CD14-positive monocyte (primary cell): ENCODE measurements at regions not wholly inside any gene's neighbourhood (a gene's known extent, or its start where the extent isn't known, plus 50 kb on each side); places are given as distances from the start of the nearest gene placed in this dataset.

ENCODE experiments used
- DNase-seq, 3 donors: peaks; one replicate each; pipeline ENCODE4 v3.0.0-alpha.2; 2011 to 2022
- H2AFZ ChIP-seq: 2 replicates; pipeline ENCODE4 v1.6.0; 2012; ENCODE audit warnings: mild to moderate bottlenecking, low read depth, low read length, inconsistent platforms; ENCODE audit not compliant: insufficient read depth, poor library complexity, severe bottlenecking
- H3K27ac ChIP-seq, 2 donors: 1 replicate in 1 of 2; 2 replicates in 1 of 2; pipeline ENCODE4 v1.5.1; 2012 to 2013; ENCODE audit warnings: low read length in 2 of 2, control low read depth in 1 of 2, inconsistent platforms in 1 of 2, low read depth in 1 of 2, mild to moderate bottlenecking in 1 of 2
- H3K27me3 ChIP-seq, 2 donors: one replicate each; pipeline versions ENCODE4 v1.6.0 to v1.6.1; 2011 to 2013; ENCODE audit warnings: low read length in 2 of 2; ENCODE audit not compliant: control insufficient read depth in 2 of 2, insufficient read depth in 2 of 2
- H3K36me3 ChIP-seq, 2 donors: replicated peaks in 1 of 2; 1 replicate in 1 of 2; 2 replicates in 1 of 2; pipeline versions ENCODE4 v1.5.1 to v1.6.1; 2012 to 2013; ENCODE audit warnings: low read length in 2 of 2, control low read depth in 1 of 2, inconsistent platforms in 1 of 2, mild to moderate bottlenecking in 1 of 2; ENCODE audit not compliant: insufficient read depth in 2 of 2, control insufficient read depth in 1 of 2
- H3K4me1 ChIP-seq, 2 donors: 1 replicate in 1 of 2; 2 replicates in 1 of 2; pipeline versions ENCODE4 v1.5.1 to v1.6.1; 2012 to 2013; ENCODE audit warnings: low read length in 2 of 2, control low read depth in 1 of 2, inconsistent platforms in 1 of 2, mild to moderate bottlenecking in 1 of 2, moderate library complexity in 1 of 2; ENCODE audit not compliant: insufficient read depth in 2 of 2, control insufficient read depth in 1 of 2
- H3K4me2 ChIP-seq: replicated peaks from 2 replicates; pipeline ENCODE3; 2012; ENCODE audit warnings: low read length, moderate library complexity, mild to moderate bottlenecking; ENCODE audit not compliant: poor library complexity, severe bottlenecking; ENCODE audit errors: extremely low read depth
- H3K4me3 ChIP-seq, 3 experiments: fragments of 200-600 bp in 1 of 3; sonication (generic) in 1 of 3; replicated peaks in 1 of 3; 1 replicate in 2 of 3; 2 replicates in 1 of 3; pipeline ENCODE4 v1.5.1; 2011 to 2013; ENCODE audit warnings: low read length in 3 of 3, mild to moderate bottlenecking in 3 of 3, control low read depth in 2 of 3, low read depth in 2 of 3, inconsistent platforms in 1 of 3, moderate library complexity in 1 of 3
- H3K79me2 ChIP-seq: 2 replicates; pipeline ENCODE4 v1.6.0; 2012; ENCODE audit warnings: mild to moderate bottlenecking, control low read depth, inconsistent platforms, low read length, moderate library complexity; ENCODE audit not compliant: insufficient read depth
- H3K9ac ChIP-seq: 2 replicates; pipeline ENCODE4 v1.6.0; 2017; ENCODE audit warnings: low read length, mild to moderate bottlenecking; ENCODE audit not compliant: insufficient read depth, poor library complexity, severe bottlenecking
- H3K9me3 ChIP-seq, 2 donors: replicated peaks in 1 of 2; 1 replicate in 1 of 2; 2 replicates in 1 of 2; pipeline versions ENCODE4 v1.5.1 to v1.6.1; 2012 to 2013; ENCODE audit warnings: low read length in 2 of 2, control low read depth in 1 of 2; ENCODE audit not compliant: control insufficient read depth in 1 of 2, insufficient read depth in 1 of 2
- H4K20me1 ChIP-seq: 2 replicates; pipeline ENCODE4 v1.6.0; 2012; ENCODE audit warnings: mild to moderate bottlenecking, low read length, control low read depth, moderate library complexity; ENCODE audit not compliant: insufficient read depth
- H3K27ac Mint-ChIP-seq, 7 donors: one replicate each; pipeline ENCODE4 v1.8.0; 2020; ENCODE audit warnings: mild to moderate bottlenecking in 7 of 7, mixed read lengths in 7 of 7, moderate library complexity in 6 of 7, inconsistent platforms in 2 of 7
- H3K27me3 Mint-ChIP-seq, 3 donors: one replicate each; pipeline ENCODE4 v1.8.0; 2021 to 2022; ENCODE audit warnings: low read depth in 3 of 3, mild to moderate bottlenecking in 3 of 3, mixed read lengths in 3 of 3, moderate library complexity in 3 of 3, inconsistent platforms in 1 of 3
- H3K36me3 Mint-ChIP-seq, 2 donors: one replicate each; pipeline ENCODE4 v1.8.0; 2020; ENCODE audit warnings: mixed read lengths in 2 of 2, inconsistent platforms in 1 of 2, mild to moderate bottlenecking in 1 of 2
- H3K4me1 Mint-ChIP-seq: one replicate; pipeline ENCODE4 v1.8.0; 2020; ENCODE audit warnings: mild to moderate bottlenecking, mixed read lengths
- H3K4me3 Mint-ChIP-seq, 2 donors: one replicate each; pipeline ENCODE4 v1.8.0; 2020; ENCODE audit warnings: mild to moderate bottlenecking in 2 of 2, mixed read lengths in 2 of 2, moderate library complexity in 1 of 2
- H3K9me3 Mint-ChIP-seq, 7 donors: one replicate each; pipeline ENCODE4 v1.8.0; 2020 to 2022; ENCODE audit warnings: mixed read lengths in 7 of 7, mild to moderate bottlenecking in 6 of 7, moderate library complexity in 6 of 7, inconsistent platforms in 2 of 7
- WGBS: methylation state at CpG from one replicate; pipeline ENCODE4 v1.1.5; 2013; ENCODE audit warnings: missing lambda C conversion rate; ENCODE audit not compliant: insufficient coverage; 5-methylcytosine and 5-hydroxymethylcytosine counted together
- intact Hi-C, 2 donors: fragments of 100-400 bp; cut with micrococcal nuclease; formaldehyde crosslinking; loops; one replicate each; pipeline versions ENCODE4 v1.15.0 to v1.15.1; 2023
- TF ChIP-seq, protein P1 (sequence below): fragments of 200-600 bp; IDR thresholded peaks from one replicate; pipeline ENCODE4 v1.8.0; 2022; ENCODE audit warnings: antibody characterized with exemption, mild to moderate bottlenecking

GRCh38 chr19:28333909-28334308, 879.0 kb downstream of the UQCRFS1 start:
- Histone ChIP-seq H4K20me1 (no peaks in the 10 kb centered on the region), H3K9me3 (no peaks in the 10 kb centered on the region), H3K27me3 (no peaks in the 10 kb centered on the region), H3K4me1 (no peaks in the 10 kb centered on the region), H3K79me2 (no peaks in the 10 kb centered on the region), H3K27ac (no peak overlapping the region), H2AFZ (no peak overlapping the region), H3K36me3 (no peaks in the 10 kb centered on the region), H3K4me2 (no peak overlapping the region), H3K4me3 (no peak overlapping the region), H3K9ac (no peak overlapping the region)
- 98% methylated on average over 4 of the region's 5 CpGs for WGBS
- TF ChIP-seq, protein P1, sequence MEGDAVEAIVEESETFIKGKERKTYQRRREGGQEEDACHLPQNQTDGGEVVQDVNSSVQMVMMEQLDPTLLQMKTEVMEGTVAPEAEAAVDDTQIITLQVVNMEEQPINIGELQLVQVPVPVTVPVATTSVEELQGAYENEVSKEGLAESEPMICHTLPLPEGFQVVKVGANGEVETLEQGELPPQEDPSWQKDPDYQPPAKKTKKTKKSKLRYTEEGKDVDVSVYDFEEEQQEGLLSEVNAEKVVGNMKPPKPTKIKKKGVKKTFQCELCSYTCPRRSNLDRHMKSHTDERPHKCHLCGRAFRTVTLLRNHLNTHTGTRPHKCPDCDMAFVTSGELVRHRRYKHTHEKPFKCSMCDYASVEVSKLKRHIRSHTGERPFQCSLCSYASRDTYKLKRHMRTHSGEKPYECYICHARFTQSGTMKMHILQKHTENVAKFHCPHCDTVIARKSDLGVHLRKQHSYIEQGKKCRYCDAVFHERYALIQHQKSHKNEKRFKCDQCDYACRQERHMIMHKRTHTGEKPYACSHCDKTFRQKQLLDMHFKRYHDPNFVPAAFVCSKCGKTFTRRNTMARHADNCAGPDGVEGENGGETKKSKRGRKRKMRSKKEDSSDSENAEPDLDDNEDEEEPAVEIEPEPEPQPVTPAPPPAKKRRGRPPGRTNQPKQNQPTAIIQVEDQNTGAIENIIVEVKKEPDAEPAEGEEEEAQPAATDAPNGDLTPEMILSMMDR, result no peak
- H3K9me3 Mint-ChIP-seq, result peaks cover 3 to 11% (median 7%) of the 10 kb centered on the region in 7 donors
- intact Hi-C loops, result no loop called here
- no peak overlapping the region for H3K4me3 Mint-ChIP-seq
- no peaks in the 10 kb centered on the region for H3K36me3 Mint-ChIP-seq
- peaks cover 0 to 2% (median 0%) of the 10 kb centered on the region in 3 donors for H3K27me3 Mint-ChIP-seq
- H3K4me1 Mint-ChIP-seq, result no peaks in the 10 kb centered on the region
- H3K27ac Mint-ChIP-seq, result no peak overlapping the region
- DNase-seq, result no peak

DNA sequence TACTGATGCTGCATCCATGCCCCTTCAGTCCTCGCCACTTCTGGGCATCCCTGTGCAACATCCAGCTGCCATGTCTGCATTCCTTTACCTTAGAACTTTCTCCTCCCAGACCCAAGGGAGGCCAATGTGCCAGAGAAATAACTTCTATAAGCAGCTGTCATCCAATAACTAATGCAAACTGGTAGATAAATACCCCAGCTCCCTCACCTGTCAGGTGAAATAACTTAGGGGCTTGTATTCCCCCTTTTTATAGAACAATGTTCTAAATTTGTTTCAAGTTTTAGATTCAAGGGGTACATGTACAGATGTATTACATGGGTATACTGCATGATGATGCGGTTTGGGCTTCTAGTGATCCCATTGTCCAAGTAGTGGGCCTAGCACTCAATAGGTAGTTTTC, 880.1 kb downstream of the UQCRFS1 start:
- Histone ChIP-seq H3K4me1 (no peaks in the 10 kb centered on the region), H2AFZ (no peak overlapping the region), H3K9ac (no peak overlapping the region), H4K20me1 (no peaks in the 10 kb centered on the region), H3K27ac (no peak overlapping the region), H3K79me2 (no peaks in the 10 kb centered on the region), H3K4me2 (no peak overlapping the region), H3K4me3 (no peak overlapping the region), H3K9me3 (no peaks in the 10 kb centered on the region), H3K27me3 (no peaks in the 10 kb centered on the region), H3K36me3 (no peaks in the 10 kb centered on the region)
- WGBS, result 100% methylated on average over 1 of the region's 2 CpGs
- no peak overlapping the region for H3K27ac Mint-ChIP-seq
- no peak for DNase-seq
- H3K4me3 Mint-ChIP-seq, result no peak overlapping the region
- H3K36me3 Mint-ChIP-seq, result no peaks in the 10 kb centered on the region
- no peaks in the 10 kb centered on the region for H3K4me1 Mint-ChIP-seq
- H3K27me3 Mint-ChIP-seq, result peaks cover 0 to 4% (median 0%) of the 10 kb centered on the region in 3 donors
- peaks cover 2 to 7% (median 5%) of the 10 kb centered on the region in 7 donors for H3K9me3 Mint-ChIP-seq
- intact Hi-C loops, result no loop called here
- TF ChIP-seq, protein P1, result no peak
